OCI-LY7 (cell line): ENCODE measurements at regions not wholly inside any gene's neighbourhood (a gene's known extent, or its start where the extent isn't known, plus 50 kb on each side); places are given as distances from the start of the nearest gene placed in this dataset.

Source experiments
- CTCF ChIP-seq: fragments of 200-600 bp; sonication (generic); conservative IDR thresholded peaks from 2 replicates; pipeline ENCODE4 v1.5.1; 2014; ENCODE audit warnings: mild to moderate bottlenecking, antibody characterized with exemption, low read length, moderate library complexity, mixed read lengths
- EZH2phosphoT487 ChIP-seq: fragments of 200-600 bp; sonication (generic); IDR thresholded peaks from 2 replicates; pipeline ENCODE4 v1.6.1; 2018; ENCODE audit warnings: low read depth, borderline replicate concordance, mild to moderate bottlenecking, mixed run types, antibody characterized with exemption, low read length, moderate library complexity, mixed read lengths

DNA sequence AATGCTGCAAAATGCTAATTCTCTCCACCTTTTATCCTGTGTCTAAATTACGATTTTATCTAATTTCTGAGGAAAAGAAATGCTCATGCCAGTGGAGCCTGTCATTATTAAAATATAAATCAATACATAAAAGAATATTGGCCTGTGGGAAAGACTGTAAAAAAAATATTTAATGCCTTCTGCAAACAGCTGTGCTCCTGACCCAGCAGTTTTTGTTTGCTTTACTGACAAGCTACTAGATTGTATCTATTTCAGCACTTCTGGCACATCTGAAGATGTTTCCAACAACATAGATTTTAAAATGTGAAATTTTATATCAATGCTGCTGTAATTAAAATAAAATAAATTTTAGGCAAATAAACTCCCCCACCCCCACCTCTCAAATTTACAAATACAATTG lies 493.6 kb upstream of the AGTR1 start:
- TF ChIP-seq CTCF = no peak
- TF ChIP-seq EZH2phosphoT487 = no peak
